Right atrium auricular region (tissue), 2 donors: ENCODE measurements at regions not wholly inside any gene's neighbourhood (a gene's known extent, or its start where the extent isn't known, plus 50 kb on each side); places are given as distances from the start of the nearest gene placed in this dataset.

Experiments
- DNase-seq: peaks from one replicate; pipeline ENCODE4 v3.0.0-alpha.2; 2019; ENCODE audit warnings: low spot score
- H3K27ac ChIP-seq, 2 donors: fragments of 200-600 bp; sonication (generic); 1 replicate in 1 of 2; 2 replicates in 1 of 2; pipeline ENCODE4 v1.5.1; 2016 to 2019
- H3K27me3 ChIP-seq, 2 donors: fragments of 200-600 bp; sonication (generic); one replicate each; pipeline versions ENCODE4 v1.5.1 to v1.6.0; 2017 to 2019
- H3K36me3 ChIP-seq: fragments of 200-600 bp; sonication (generic); one replicate; pipeline ENCODE4 v1.5.1; 2016
- H3K4me1 ChIP-seq, 2 donors: fragments of 200-600 bp; sonication (generic); one replicate each; pipeline versions ENCODE4 v1.5.1 to v1.6.0; 2017 to 2019
- H3K4me3 ChIP-seq, 2 donors: fragments of 200-600 bp; sonication (generic); 1 replicate in 1 of 2; 2 replicates in 1 of 2; pipeline ENCODE4 v1.5.1; 2017 to 2019; ENCODE audit warnings: mild to moderate bottlenecking in 1 of 2, moderate library complexity in 1 of 2
- H3K9me3 ChIP-seq, 2 donors: fragments of 200-600 bp; sonication (generic); one replicate each; pipeline ENCODE4 v1.5.1; 2019
- CTCF ChIP-seq, 2 donors: fragments of 200-600 bp; sonication (generic); IDR thresholded peaks; one replicate each; pipeline ENCODE4 v1.5.1; 2019; ENCODE audit warnings: antibody characterized with exemption in 2 of 2

- Histone ChIP-seq H3K4me3 (peak overlapping the region; percentile 42 to 60), H3K27me3 (peaks cover 4 to 18% of the 10 kb centered on the region in 2 donors), H3K9me3 (no peaks in the 10 kb centered on the region), H3K36me3 (no peaks in the 10 kb centered on the region), H3K27ac (peak overlapping the region in 1 of 2 donors; percentile 53), H3K4me1 (peaks cover 0 to 45% of the 10 kb centered on the region in 2 donors)
- DNase-seq = no peak
- TF ChIP-seq CTCF (IDR thresholded peaks at IDR 0.05) = no peak
These were observed 128.2 kb downstream of the TMEM161B start for GRCh38 chr5:88140396-88140855.

GRCh38 chr5:88130211-88130815 is 138.3 kb downstream of the TMEM161B start:
- no peaks in the 10 kb centered on the region for H3K27me3 ChIP-seq

DNA sequence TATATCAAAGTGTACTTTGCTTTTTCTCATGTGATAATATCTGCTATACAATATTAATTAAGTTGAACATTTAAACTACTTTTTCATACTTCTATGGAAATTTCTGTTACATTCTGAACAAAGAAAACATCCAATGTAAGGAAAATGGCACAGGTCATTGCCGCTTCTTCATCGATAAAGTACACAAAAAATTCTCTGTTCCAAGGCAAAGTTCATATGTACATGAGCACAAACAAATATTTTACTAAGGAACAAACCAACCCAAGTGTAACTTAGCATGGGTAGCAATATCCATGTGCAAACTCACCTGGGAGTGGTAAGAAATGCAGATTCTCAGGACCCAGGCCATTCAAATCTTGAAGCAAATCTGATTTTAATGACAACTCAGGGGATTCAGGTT is 139.8 kb downstream of the TMEM161B start:
- Histone ChIP-seq H3K4me3 (no peak overlapping the region), H3K4me1 (no peaks in the 10 kb centered on the region), H3K36me3 (no peaks in the 10 kb centered on the region), H3K27me3 (no peaks in the 10 kb centered on the region), H3K9me3 (peaks cover 0 to 6% of the 10 kb centered on the region in 2 donors), H3K27ac (no peak overlapping the region)
- DNase-seq = no peak
- TF ChIP-seq CTCF (IDR thresholded peaks at IDR 0.05) = no peak

More at GRCh38 chr5:88130211-88130815, 138.3 kb downstream of the TMEM161B start:
- H3K4me3 ChIP-seq = no peak overlapping the region
- no peaks in the 10 kb centered on the region for H3K9me3 ChIP-seq
- H3K27ac ChIP-seq = no peak overlapping the region
- TF ChIP-seq CTCF (IDR thresholded peaks at IDR 0.05) = no peak
- no peak for DNase-seq
- no peaks in the 10 kb centered on the region for H3K36me3 ChIP-seq
- H3K4me1 ChIP-seq = no peaks in the 10 kb centered on the region

GRCh38 chr5:88119535-88120125 is 149.0 kb downstream of the TMEM161B start:
- Histone ChIP-seq H3K4me3 (no peak overlapping the region), H3K27ac (no peak overlapping the region), H3K9me3 (peaks cover 0 to under 1% of the 10 kb centered on the region in 2 donors), H3K27me3 (no peaks in the 10 kb centered on the region), H3K36me3 (no peaks in the 10 kb centered on the region), H3K4me1 (no peaks in the 10 kb centered on the region)
- DNase-seq = no peak
- no peak for TF ChIP-seq CTCF (IDR thresholded peaks at IDR 0.05)

DNA sequence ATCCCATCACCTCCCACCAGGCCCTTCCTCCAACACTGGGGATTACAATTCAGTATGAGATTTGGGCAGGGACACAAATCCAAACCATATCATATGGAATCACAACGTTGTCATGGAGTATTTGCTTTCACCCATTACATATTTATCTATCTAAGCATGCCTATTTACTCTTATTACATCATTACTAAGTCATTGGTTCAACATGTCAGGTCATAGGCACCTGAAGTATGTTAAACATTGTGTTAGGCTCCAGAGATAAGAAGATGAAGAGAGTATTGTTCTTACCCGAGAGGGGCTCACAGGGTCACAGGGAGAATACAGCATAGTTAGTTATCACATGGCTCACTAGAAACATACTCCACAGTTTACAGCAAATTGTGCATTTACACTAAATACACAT is 150.5 kb downstream of the TMEM161B start:
- H3K4me3 ChIP-seq = no peak overlapping the region
- no peaks in the 10 kb centered on the region for H3K4me1 ChIP-seq
- TF ChIP-seq CTCF (IDR thresholded peaks at IDR 0.05) = no peak
- no peak overlapping the region for H3K27ac ChIP-seq
- DNase-seq = no peak
- H3K9me3 ChIP-seq = no peaks in the 10 kb centered on the region
- no peaks in the 10 kb centered on the region for H3K27me3 ChIP-seq
- no peaks in the 10 kb centered on the region for H3K36me3 ChIP-seq
